ENCODE measurements at regions not wholly inside any gene's neighbourhood (a gene's known extent, or its start where the extent isn't known, plus 50 kb on each side); places are given as distances from the start of the nearest gene placed in this dataset.
"Not testable (repeated sequence)": the region's sequence is repeated elsewhere in the genome, so short reads cannot be mapped to it uniquely, and the experiment has no call there.

DNA sequence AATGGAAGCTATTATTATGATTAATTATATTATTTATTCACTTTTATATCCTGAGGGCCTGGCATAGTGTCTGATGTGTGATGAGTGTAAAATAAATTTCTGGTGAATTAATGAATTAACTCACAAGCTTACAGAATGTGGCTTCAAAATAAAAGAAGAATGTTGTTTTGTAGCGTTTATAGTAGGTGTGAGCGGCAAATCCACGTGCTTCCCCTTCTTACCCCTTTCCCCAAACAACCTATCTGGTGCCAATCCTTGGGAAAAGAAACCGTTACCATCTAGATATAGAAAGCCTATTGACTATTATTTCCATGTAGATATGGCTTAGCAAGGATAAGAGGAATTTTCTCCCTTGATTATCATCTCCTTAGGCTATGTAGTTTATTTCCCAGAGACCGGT lies 144.6 kb upstream of the CITED2 start:
- no peaks in the 10 kb centered on the region for H3K27me3 ChIP-seq
- H3K9me3 ChIP-seq = no peaks in the 10 kb centered on the region
- H3K4me3 ChIP-seq = no peak overlapping the region
- TF ChIP-seq, protein P1, sequence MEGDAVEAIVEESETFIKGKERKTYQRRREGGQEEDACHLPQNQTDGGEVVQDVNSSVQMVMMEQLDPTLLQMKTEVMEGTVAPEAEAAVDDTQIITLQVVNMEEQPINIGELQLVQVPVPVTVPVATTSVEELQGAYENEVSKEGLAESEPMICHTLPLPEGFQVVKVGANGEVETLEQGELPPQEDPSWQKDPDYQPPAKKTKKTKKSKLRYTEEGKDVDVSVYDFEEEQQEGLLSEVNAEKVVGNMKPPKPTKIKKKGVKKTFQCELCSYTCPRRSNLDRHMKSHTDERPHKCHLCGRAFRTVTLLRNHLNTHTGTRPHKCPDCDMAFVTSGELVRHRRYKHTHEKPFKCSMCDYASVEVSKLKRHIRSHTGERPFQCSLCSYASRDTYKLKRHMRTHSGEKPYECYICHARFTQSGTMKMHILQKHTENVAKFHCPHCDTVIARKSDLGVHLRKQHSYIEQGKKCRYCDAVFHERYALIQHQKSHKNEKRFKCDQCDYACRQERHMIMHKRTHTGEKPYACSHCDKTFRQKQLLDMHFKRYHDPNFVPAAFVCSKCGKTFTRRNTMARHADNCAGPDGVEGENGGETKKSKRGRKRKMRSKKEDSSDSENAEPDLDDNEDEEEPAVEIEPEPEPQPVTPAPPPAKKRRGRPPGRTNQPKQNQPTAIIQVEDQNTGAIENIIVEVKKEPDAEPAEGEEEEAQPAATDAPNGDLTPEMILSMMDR (IDR thresholded peaks at IDR 0.05) = no peak
- TF ChIP-seq POLR2A (IDR thresholded peaks at IDR 0.05) = no peak
- no peak overlapping the region for H3K27ac ChIP-seq
- no peak for DNase-seq
- H3K36me3 ChIP-seq = no peaks in the 10 kb centered on the region
- H3K4me1 ChIP-seq = no peaks in the 10 kb centered on the region

DNA sequence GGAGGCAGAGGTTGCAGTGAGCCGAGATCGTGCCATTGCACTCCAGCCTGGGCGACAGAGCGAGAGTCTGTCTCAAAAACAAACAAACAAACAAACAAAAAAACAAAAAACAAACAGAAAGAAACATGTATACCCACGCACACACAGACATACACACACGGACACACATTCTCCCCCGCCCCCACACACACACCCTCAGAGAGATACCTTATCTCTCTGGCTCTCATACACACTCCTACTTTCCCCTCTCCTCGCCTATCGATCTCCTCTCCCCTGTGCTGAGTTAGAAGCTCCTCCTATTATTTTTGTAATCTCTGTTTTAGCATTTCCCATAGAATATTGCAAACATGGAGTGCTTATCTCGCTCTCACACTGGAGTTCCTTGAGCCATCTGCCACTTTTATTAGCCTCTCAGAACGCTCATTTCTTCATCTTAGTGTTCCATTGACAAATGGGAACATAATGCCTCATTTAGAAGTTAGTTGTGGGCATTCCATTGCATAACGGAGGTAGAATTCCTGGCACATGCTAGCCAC lies 144.2 kb upstream of the CITED2 start:
- no peak for DNase-seq
- Histone ChIP-seq H3K36me3 (no peaks in the 10 kb centered on the region), H3K4me1 (no peaks in the 10 kb centered on the region), H3K4me3 (no peak overlapping the region), H3K27me3 (no peaks in the 10 kb centered on the region), H3K9me3 (no peaks in the 10 kb centered on the region), H3K27ac (no peak overlapping the region)
- TF ChIP-seq POLR2A (IDR thresholded peaks at IDR 0.05) = no peak
- TF ChIP-seq, protein P1 (IDR thresholded peaks at IDR 0.05) = no peak

DNA sequence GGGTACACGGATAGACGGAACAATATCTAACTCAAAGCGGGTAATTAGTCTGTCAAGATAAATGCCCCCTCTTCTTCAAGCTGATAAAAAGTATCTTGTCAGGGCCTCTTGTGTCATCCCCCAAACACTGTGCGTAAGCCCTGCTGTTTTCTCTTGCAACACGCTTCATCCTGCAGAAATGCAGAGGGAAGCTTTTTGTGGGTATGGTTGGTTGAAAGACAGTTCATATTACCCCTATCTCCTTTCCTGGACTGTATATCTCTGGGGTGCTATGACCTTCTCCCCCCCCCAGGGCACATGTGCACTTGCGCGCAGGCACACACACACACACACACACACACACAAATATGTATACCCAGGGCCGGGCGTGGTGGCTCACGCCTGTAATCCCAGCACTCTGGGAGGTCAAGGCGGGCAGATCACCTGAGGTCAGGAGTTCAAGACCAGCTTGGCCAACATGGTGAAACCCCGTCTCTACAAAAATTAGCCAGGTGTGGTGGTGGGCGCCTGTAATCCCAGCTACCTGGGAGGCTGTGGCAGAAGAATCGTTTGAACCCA lies 143.6 kb upstream of the CITED2 start:
- not testable (repeated sequence) for H3K4me3 ChIP-seq, H3K4me1 ChIP-seq, H3K27me3 ChIP-seq, H3K9me3 ChIP-seq, H3K27ac ChIP-seq, DNase-seq, H3K36me3 ChIP-seq

DNA sequence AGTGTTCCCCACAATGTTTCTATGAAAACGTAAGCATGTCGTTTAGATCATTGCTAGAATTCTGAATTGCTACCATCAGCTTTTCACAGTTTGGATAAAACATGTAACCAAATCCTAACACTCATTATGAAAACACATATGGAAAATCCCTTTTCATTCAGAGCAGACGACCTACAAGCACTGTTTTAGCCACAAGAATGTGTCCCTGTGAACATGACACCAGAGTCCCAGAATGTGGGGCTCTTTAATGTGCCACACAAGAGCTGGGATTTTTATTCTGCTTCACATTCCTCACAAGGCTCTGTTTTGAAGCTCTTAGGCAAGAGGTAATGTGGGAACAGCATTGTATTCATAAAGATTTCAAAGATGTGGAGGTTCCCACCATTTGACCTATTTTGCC lies 141.1 kb upstream of the CITED2 start:
- Histone ChIP-seq H3K36me3 (no peaks in the 10 kb centered on the region), H3K9me3 (no peaks in the 10 kb centered on the region), H3K4me3 (no peak overlapping the region), H3K27ac (no peak overlapping the region), H3K4me1 (no peaks in the 10 kb centered on the region), H3K27me3 (no peaks in the 10 kb centered on the region)
- no peak for DNase-seq
- TF ChIP-seq, protein P1 (IDR thresholded peaks at IDR 0.05) = no peak
- TF ChIP-seq POLR2A (IDR thresholded peaks at IDR 0.05) = no peak

DNA sequence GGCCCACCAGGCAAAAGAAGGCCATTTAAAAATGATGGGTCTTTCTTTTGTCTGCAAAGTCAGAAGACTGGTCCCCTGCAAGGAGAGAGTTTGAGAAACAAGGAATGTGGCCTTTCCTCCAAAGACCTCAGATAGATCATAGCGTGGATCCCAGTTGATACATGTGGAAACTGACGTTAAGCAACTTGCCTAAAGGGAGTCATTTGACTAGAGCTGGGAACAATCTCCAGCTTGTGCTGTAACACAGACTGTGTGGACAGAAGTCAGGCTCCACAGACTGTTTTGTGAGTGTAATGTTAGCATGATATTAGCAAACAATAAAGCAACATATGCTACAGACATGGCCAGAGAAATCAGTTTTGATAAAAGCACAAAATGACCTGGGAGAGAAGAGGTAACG lies 140.4 kb upstream of the CITED2 start:
- TF ChIP-seq POLR2A (IDR thresholded peaks at IDR 0.05) = no peak
- TF ChIP-seq, protein P1 (IDR thresholded peaks at IDR 0.05) = no peak
- H3K27ac ChIP-seq = no peak overlapping the region
- DNase-seq = no peak

DNA sequence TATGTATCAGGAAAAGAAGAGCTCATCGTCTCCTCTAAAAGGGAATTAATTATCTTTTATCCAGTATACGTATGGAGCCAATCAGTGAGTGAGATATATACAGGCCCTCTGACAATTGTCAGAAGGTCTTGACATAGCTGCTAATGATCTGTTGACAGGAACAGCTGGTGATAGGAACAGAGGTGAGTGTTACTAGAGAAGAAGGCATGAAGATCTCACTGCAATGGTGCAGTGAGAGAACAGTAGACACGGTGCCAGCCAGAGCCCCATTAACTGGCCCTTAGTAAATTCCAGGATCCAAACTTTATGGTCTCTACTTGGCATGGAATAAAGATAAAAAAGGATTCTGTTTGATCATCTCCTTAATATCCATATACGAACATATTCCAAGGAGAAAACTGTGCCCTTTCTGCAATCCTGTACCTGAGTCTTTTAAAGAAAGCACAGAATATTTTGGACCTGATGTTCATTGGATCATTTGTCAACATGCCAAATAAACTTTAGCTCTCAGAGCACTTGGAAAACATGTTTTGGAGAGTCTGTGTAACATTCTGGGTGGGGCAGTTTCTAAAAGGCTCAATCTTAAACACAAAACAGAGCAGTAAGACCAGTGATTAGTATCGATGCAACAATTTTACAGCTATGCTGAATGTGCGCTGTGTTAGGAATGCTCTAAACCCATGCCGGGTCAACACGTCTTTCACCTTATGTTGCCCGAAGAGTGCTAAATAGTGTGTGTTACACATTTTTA lies 135.8 kb upstream of the CITED2 start:
- no peak for DNase-seq
- no peak overlapping the region for H3K27ac ChIP-seq
- H3K4me3 ChIP-seq = no peak overlapping the region
- TF ChIP-seq, protein P1 (IDR thresholded peaks at IDR 0.05) = no peak
- no peak for TF ChIP-seq POLR2A (IDR thresholded peaks at IDR 0.05)
- no peaks in the 10 kb centered on the region for H3K36me3 ChIP-seq
- H3K9me3 ChIP-seq = no peaks in the 10 kb centered on the region
- H3K4me1 ChIP-seq = no peaks in the 10 kb centered on the region
- no peaks in the 10 kb centered on the region for H3K27me3 ChIP-seq

More for the DNA sequence above, 140.4 kb upstream of the CITED2 start:
- H3K27me3 ChIP-seq = no peaks in the 10 kb centered on the region
- no peaks in the 10 kb centered on the region for H3K36me3 ChIP-seq
- H3K4me1 ChIP-seq = no peaks in the 10 kb centered on the region
- H3K9me3 ChIP-seq = no peaks in the 10 kb centered on the region
- H3K4me3 ChIP-seq = no peak overlapping the region

Data from Peyer's patch (tissue), 4 donors.